Neuronal stem cell (in vitro differentiated cells): ENCODE measurements at regions not wholly inside any gene's neighbourhood (a gene's known extent, or its start where the extent isn't known, plus 50 kb on each side); places are given as distances from the start of the nearest gene placed in this dataset.

Experiments
- DNase-seq: peaks from one replicate; pipeline ENCODE4 v3.0.0-alpha.2; 2013; ENCODE audit warnings: low spot score
- H2AFZ ChIP-seq: one replicate; pipeline ENCODE4 v1.6.1; 2013; ENCODE audit warnings: mild to moderate bottlenecking, low read length, inconsistent platforms
- H2AK5ac ChIP-seq: 2 replicates; pipeline ENCODE4 v1.6.1; 2013; ENCODE audit warnings: low read depth, mild to moderate bottlenecking, inconsistent platforms, low read length, moderate library complexity, mixed read lengths
- H2BK120ac ChIP-seq: 2 replicates; pipeline ENCODE4 v1.6.1; 2013; ENCODE audit warnings: low read depth, mild to moderate bottlenecking, inconsistent platforms, low read length, moderate library complexity, mixed read lengths
- H2BK12ac ChIP-seq: one replicate; pipeline ENCODE4 v1.6.1; 2013; ENCODE audit warnings: low read length, inconsistent platforms
- H2BK15ac ChIP-seq: 2 replicates; pipeline ENCODE4 v1.6.1; 2013; ENCODE audit warnings: mild to moderate bottlenecking, low read length, inconsistent platforms, mixed read lengths
- H2BK5ac ChIP-seq: one replicate; pipeline ENCODE4 v1.6.1; 2013; ENCODE audit warnings: inconsistent platforms, mild to moderate bottlenecking, low read length, moderate library complexity
- H3K14ac ChIP-seq: one replicate; pipeline ENCODE4 v1.6.1; 2013; ENCODE audit warnings: low read length, inconsistent platforms
- H3K18ac ChIP-seq: 2 replicates; pipeline ENCODE4 v1.6.1; 2013; ENCODE audit warnings: low read length, inconsistent platforms
- H3K23ac ChIP-seq: 2 replicates; pipeline ENCODE4 v1.6.1; 2013; ENCODE audit warnings: low read depth, mild to moderate bottlenecking, mixed read lengths, low read length, inconsistent platforms; ENCODE audit not compliant: poor library complexity
- H3K27ac ChIP-seq: replicated peaks from 3 replicates; pipeline ENCODE4 v1.5.1; 2013; ENCODE audit warnings: low read length, inconsistent platforms
- H3K27me3 ChIP-seq, 3 experiments: 2 replicates each; pipeline ENCODE4 v1.6.1; 2013; ENCODE audit warnings: low read length in 3 of 3, mild to moderate bottlenecking in 2 of 3, inconsistent platforms in 1 of 3, low read depth in 1 of 3, mixed read lengths in 1 of 3, moderate library complexity in 1 of 3; ENCODE audit not compliant: control insufficient read depth in 3 of 3, insufficient read depth in 3 of 3
- H3K36me3 ChIP-seq, 2 donors: replicated peaks in 1 of 2; 2 replicates each; pipeline ENCODE4 v1.6.1; 2013; ENCODE audit warnings: low read length in 2 of 2; ENCODE audit not compliant: control insufficient read depth in 2 of 2, insufficient read depth in 2 of 2
- H3K4ac ChIP-seq: 2 replicates; pipeline ENCODE4 v1.6.1; 2013; ENCODE audit warnings: inconsistent platforms, mild to moderate bottlenecking, low read length, moderate library complexity
- H3K4me1 ChIP-seq, 2 donors: 1 replicate in 1 of 2; 2 replicates in 1 of 2; pipeline ENCODE4 v1.6.1; 2013; ENCODE audit warnings: low read length in 2 of 2, low read depth in 1 of 2; ENCODE audit not compliant: control insufficient read depth in 2 of 2, insufficient read depth in 1 of 2
- H3K4me2 ChIP-seq: one replicate; pipeline ENCODE4 v1.6.1; 2013; ENCODE audit warnings: mild to moderate bottlenecking, low read length, inconsistent platforms; ENCODE audit not compliant: insufficient read depth, poor library complexity, severe bottlenecking
- H3K4me3 ChIP-seq, 2 donors: 2 replicates each; pipeline ENCODE4 v1.5.1; 2013; ENCODE audit warnings: low read length in 2 of 2, mild to moderate bottlenecking in 2 of 2, inconsistent platforms in 1 of 2, moderate library complexity in 1 of 2
- H3K79me1 ChIP-seq: one replicate; pipeline ENCODE4 v1.6.1; 2013; ENCODE audit warnings: low read depth, mild to moderate bottlenecking, inconsistent platforms, low read length, moderate library complexity
- H3K9ac ChIP-seq: one replicate; pipeline ENCODE4 v1.6.1; 2013; ENCODE audit warnings: mild to moderate bottlenecking, low read depth, low read length, inconsistent platforms; ENCODE audit not compliant: poor library complexity
- H3K9me3 ChIP-seq, 2 donors: replicated peaks in 1 of 2; 2 replicates each; pipeline versions ENCODE3 to v1.6.1; 2013; ENCODE audit warnings: low read length in 2 of 2, mild to moderate bottlenecking in 2 of 2, inconsistent platforms in 1 of 2, low read depth in 1 of 2, mixed read lengths in 1 of 2, moderate library complexity in 1 of 2; ENCODE audit not compliant: control insufficient read depth in 2 of 2, insufficient read depth in 1 of 2
- H4K8ac ChIP-seq: one replicate; pipeline ENCODE4 v1.6.1; 2013; ENCODE audit warnings: low read depth, mild to moderate bottlenecking, inconsistent platforms, low read length, moderate library complexity
- H4K91ac ChIP-seq: one replicate; pipeline ENCODE4 v1.6.1; 2013; ENCODE audit warnings: low read length, low read depth, mild to moderate bottlenecking, inconsistent platforms; ENCODE audit not compliant: poor library complexity
- WGBS, 2 donors: extraction: QIAGEN DNeasy Blood & Tissue Kit; methylation state at CpG; one replicate each; pipeline ENCODE4 v1.1.7; 2013; ENCODE audit warnings: missing lambda C conversion rate in 2 of 2, mixed read lengths in 1 of 2; ENCODE audit not compliant: insufficient read length in 2 of 2, insufficient replicate concordance in 1 of 2; ENCODE audit errors: extremely low coverage in 2 of 2; 5-methylcytosine and 5-hydroxymethylcytosine counted together

DNA sequence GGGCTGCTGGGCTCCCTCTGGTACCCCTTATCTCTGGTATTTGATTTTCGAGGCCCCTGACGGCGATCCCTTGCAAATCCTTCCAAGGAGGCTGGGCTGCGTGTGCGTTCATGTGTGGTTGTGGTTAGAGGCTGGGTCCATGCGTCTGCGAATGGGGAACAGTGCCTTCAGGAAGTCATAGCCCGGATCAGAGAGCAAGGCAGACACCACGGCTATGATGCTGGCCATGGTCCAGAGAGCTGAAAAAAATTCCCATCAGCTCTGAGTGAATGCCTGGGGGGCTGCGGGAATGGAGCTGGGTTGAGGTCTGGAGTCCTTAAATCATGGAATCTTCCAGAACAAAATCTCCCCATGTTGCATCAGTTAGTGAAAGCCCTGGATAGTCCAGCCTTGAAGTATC is 145.5 kb downstream of the ACKR3 start:
- H2BK15ac ChIP-seq: no peak overlapping the region
- no peak overlapping the region for H3K4me3 ChIP-seq
- peak; percentile 24 for DNase-seq
- H2AFZ ChIP-seq: peak overlapping the region; percentile 57
- H2BK12ac ChIP-seq: no peak overlapping the region
- no peak overlapping the region for H3K4ac ChIP-seq
- H2BK5ac ChIP-seq: no peak overlapping the region
- H2AK5ac ChIP-seq: no peak overlapping the region
- H3K79me1 ChIP-seq: no peaks in the 10 kb centered on the region
- no peak overlapping the region for H3K14ac ChIP-seq
- no peaks in the 10 kb centered on the region for H3K9me3 ChIP-seq
- no peaks in the 10 kb centered on the region for H3K27me3 ChIP-seq
- H3K9ac ChIP-seq: no peak overlapping the region
- H3K27ac ChIP-seq: no peak overlapping the region
- peak overlapping the region; percentile 50 for H3K18ac ChIP-seq
- no CpG with 5 or more reads among the region's 10 CpGs for WGBS, 2 donors
- no peak overlapping the region for H4K8ac ChIP-seq
- no peak overlapping the region for H2BK120ac ChIP-seq
- no peak overlapping the region for H3K4me2 ChIP-seq
- H3K4me1 ChIP-seq: peaks cover 24 to 31% of the 10 kb centered on the region in 2 donors
- no peak overlapping the region for H4K91ac ChIP-seq
- no peaks in the 10 kb centered on the region for H3K36me3 ChIP-seq
- H3K23ac ChIP-seq: no peak overlapping the region

DNA sequence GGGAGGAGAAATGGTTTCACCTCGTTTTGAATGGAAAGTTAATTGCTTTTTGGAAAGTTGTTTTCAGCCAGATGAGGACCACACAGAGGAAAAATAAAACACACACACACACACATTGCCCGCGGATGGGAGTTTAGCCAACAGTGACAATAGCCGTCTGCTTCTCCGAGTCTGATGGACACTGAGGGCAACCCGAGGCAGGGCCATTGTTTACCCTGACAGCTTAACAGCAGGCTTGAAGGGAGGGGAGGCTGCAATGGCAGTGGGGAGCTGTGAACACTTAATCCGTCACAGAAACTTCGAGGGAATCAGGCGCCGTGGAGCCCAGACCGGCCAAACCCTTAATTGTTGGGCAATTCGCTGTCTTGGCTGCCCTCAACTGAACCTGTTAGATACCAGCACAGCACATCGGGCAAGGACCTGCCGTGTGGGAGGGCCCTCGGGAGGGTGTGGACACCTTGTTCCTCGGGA is 145.9 kb downstream of the ACKR3 start:
- Histone ChIP-seq H3K4me3 (no peak overlapping the region), H2BK15ac (no peak overlapping the region), H2AFZ (peak overlapping the region; percentile 57), H2BK12ac (no peak overlapping the region), H3K9ac (no peak overlapping the region), H4K8ac (no peak overlapping the region), H3K9me3 (no peaks in the 10 kb centered on the region), H4K91ac (no peak overlapping the region), H3K4ac (no peak overlapping the region), H3K4me1 (peaks cover 24 to 31% of the 10 kb centered on the region in 2 donors), H3K14ac (no peak overlapping the region), H3K27me3 (no peaks in the 10 kb centered on the region), H2AK5ac (no peak overlapping the region), H3K18ac (no peak overlapping the region), H3K4me2 (no peak overlapping the region), H3K36me3 (no peaks in the 10 kb centered on the region), H2BK120ac (no peak overlapping the region), H3K79me1 (no peaks in the 10 kb centered on the region), H2BK5ac (no peak overlapping the region), H3K23ac (no peak overlapping the region), H3K27ac (no peak overlapping the region)
- WGBS, 2 donors: no CpG with 5 or more reads among the region's 16 CpGs
- DNase-seq: peak; percentile 68

DNA sequence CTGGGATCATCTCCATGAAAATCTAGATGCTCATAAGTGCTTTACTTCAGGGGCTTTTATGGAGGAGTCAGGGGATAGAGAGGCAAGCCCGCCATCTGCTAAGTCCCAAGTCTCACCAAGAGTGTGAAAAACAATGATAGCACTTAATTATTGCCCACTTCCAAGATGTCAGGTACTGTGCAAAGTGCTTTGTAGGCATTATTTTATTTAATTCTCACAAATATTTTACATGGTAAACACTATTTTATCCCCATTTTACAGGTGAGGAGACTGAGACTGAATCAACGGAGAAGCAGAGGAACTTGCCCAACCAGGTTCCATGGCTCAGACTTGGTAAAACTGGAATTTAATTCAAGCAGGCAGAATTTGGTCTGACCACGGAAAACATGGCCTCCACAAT is 147.5 kb downstream of the ACKR3 start:
- Histone ChIP-seq H3K23ac (no peak overlapping the region), H2AFZ (no peak overlapping the region), H3K79me1 (no peaks in the 10 kb centered on the region), H2BK5ac (no peak overlapping the region), H2AK5ac (no peak overlapping the region), H3K4me2 (no peak overlapping the region), H3K4me1 (peaks cover 24 to 31% of the 10 kb centered on the region in 2 donors), H2BK120ac (no peak overlapping the region), H3K27ac (no peak overlapping the region), H3K36me3 (no peaks in the 10 kb centered on the region), H2BK15ac (no peak overlapping the region), H3K14ac (no peak overlapping the region), H3K18ac (no peak overlapping the region), H3K9ac (no peak overlapping the region), H3K4me3 (no peak overlapping the region), H2BK12ac (no peak overlapping the region), H3K4ac (no peak overlapping the region), H4K8ac (no peak overlapping the region), H3K27me3 (no peaks in the 10 kb centered on the region), H4K91ac (no peak overlapping the region), H3K9me3 (no peaks in the 10 kb centered on the region)
- no peak for DNase-seq
- no CpG with 5 or more reads among the region's 3 CpGs for WGBS, 2 donors

DNA sequence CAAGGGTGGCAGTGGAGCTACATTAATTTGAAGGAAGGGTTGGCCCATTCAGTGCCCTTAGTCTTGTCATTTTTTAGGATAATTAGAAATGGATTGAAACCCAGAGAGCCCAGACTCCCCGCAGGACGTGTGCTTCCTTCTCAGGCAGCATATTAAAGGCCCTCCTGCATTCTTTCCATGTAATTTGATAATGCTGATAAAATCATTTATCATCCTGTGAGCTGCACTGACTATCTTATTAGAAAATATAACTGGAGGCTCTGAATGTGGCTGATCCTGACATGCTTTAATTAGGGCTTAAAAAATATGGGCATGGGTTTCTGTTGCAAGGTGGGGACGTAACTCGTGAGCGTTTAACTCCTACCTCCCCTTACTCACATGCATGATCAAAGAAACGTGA is 148.1 kb downstream of the ACKR3 start:
- Histone ChIP-seq H3K27ac (no peak overlapping the region), H3K79me1 (no peaks in the 10 kb centered on the region), H3K36me3 (no peaks in the 10 kb centered on the region), H3K4me1 (peaks cover 24 to 31% of the 10 kb centered on the region in 2 donors), H2BK12ac (no peak overlapping the region), H3K4me2 (no peak overlapping the region), H2AFZ (no peak overlapping the region), H3K4me3 (no peak overlapping the region), H2BK120ac (no peak overlapping the region), H3K9ac (no peak overlapping the region), H3K23ac (no peak overlapping the region), H3K4ac (no peak overlapping the region), H2AK5ac (no peak overlapping the region), H3K9me3 (no peaks in the 10 kb centered on the region), H2BK15ac (no peak overlapping the region), H3K14ac (no peak overlapping the region), H4K8ac (no peak overlapping the region), H3K27me3 (no peaks in the 10 kb centered on the region), H4K91ac (no peak overlapping the region), H3K18ac (no peak overlapping the region), H2BK5ac (no peak overlapping the region)
- no CpG with 5 or more reads among the region's 6 CpGs for WGBS, 2 donors
- DNase-seq: no peak
